Right ventricle myocardium inferior (tissue), 1 donor: ENCODE measurements at regions not wholly inside any gene's neighbourhood (a gene's known extent, or its start where the extent isn't known, plus 50 kb on each side); places are given as distances from the start of the nearest gene placed in this dataset.
"Not testable (repeated sequence)": the region's sequence is repeated elsewhere in the genome, so short reads cannot be mapped to it uniquely, and the experiment has no call there.

Experiments
- ATAC-seq: fragments of 200-7000 bp; cut with Tn5 transposase; one replicate; pipeline ENCODE4 v1.9.1; 2020; ENCODE audit warnings: mild to moderate bottlenecking, moderate library complexity
- DNase-seq: peaks from one replicate; pipeline ENCODE4 v3.0.0; 2021; ENCODE audit errors: missing footprints
- intact Hi-C: fragments of 100-400 bp; cut with DNase I; formaldehyde crosslinking; loops from one replicate; pipeline ENCODE4 v1.11.0; 2022
- donor health status: DM: no; HTN: yes; CAD: no; lungs with severe emphysema.

GRCh38 chr14:87251011-87251410, 742.0 kb downstream of the GALC start:
- DNase-seq (no peak), ATAC-seq (no peak)
- intact Hi-C loops, result no loop called here

- no peak for DNase-seq
- no peak for ATAC-seq
- intact Hi-C loops, result no loop called here
These were observed 751.8 kb downstream of the GALC start for GRCh38 chr14:87241018-87241768.

- ATAC-seq, DNase-seq, intact Hi-C loops: not testable (repeated sequence)
These were observed 752.7 kb downstream of the GALC start for GRCh38 chr14:87240319-87240718.

GRCh38 chr14:87233806-87234384, 759.1 kb downstream of the GALC start:
- DNase-seq (no peak), ATAC-seq (no peak)
- intact Hi-C loops, result no loop called here

- ATAC-seq (no peak), DNase-seq (no peak)
- intact Hi-C loops, result no loop called here
These were observed 759.7 kb downstream of the GALC start for GRCh38 chr14:87233266-87233665.

GRCh38 chr14:87231336-87232026, 761.5 kb downstream of the GALC start:
- ATAC-seq (no peak), DNase-seq (no peak)
- intact Hi-C loops, result no loop called here

- no peak for DNase-seq
- no peak for ATAC-seq
- intact Hi-C loops, result no loop called here
These were observed 762.3 kb downstream of the GALC start for GRCh38 chr14:87230726-87231125.

GRCh38 chr14:87229131-87229530, 763.9 kb downstream of the GALC start:
- no peak for DNase-seq
- ATAC-seq, result no peak
- intact Hi-C loops, result no loop called here

GRCh38 chr14:87217023-87217422, 776.0 kb downstream of the GALC start:
- no peak for DNase-seq
- no peak for ATAC-seq

GRCh38 chr14:87214558-87214957, 778.4 kb downstream of the GALC start:
- DNase-seq (no peak), ATAC-seq (no peak)
- intact Hi-C loops, result no loop called here

More at GRCh38 chr14:87217023-87217422, 776.0 kb downstream of the GALC start:
- intact Hi-C loops, result no loop called here

GRCh38 chr14:87207756-87208155, 785.2 kb downstream of the GALC start:
- DNase-seq (no peak), ATAC-seq (no peak)
- intact Hi-C loops, result no loop called here

- ATAC-seq (no peak), DNase-seq (no peak)
- intact Hi-C loops, result no loop called here
These were observed 787.2 kb downstream of the GALC start for GRCh38 chr14:87205811-87206210.

GRCh38 chr14:87203346-87203745, 789.6 kb downstream of the GALC start:
- intact Hi-C loops, result no loop called here
- DNase-seq, result no peak
- no peak for ATAC-seq

GRCh38 chr14:87199381-87199780, 793.6 kb downstream of the GALC start:
- intact Hi-C loops, result no loop called here

GRCh38 chr14:87196436-87196835, 796.5 kb downstream of the GALC start:
- intact Hi-C loops, result no loop called here
- DNase-seq (no peak), ATAC-seq (no peak)

More at GRCh38 chr14:87199381-87199780, 793.6 kb downstream of the GALC start:
- DNase-seq (no peak), ATAC-seq (no peak)

- intact Hi-C loops, result no loop called here
- DNase-seq, result no peak
- ATAC-seq, result no peak
These were observed 805.2 kb downstream of the GALC start for GRCh38 chr14:87187786-87188185.

GRCh38 chr14:87186737-87187136, 806.2 kb downstream of the GALC start:
- ATAC-seq (no peak), DNase-seq (no peak)
- intact Hi-C loops, result no loop called here

- ATAC-seq (no peak), DNase-seq (no peak)
- intact Hi-C loops, result no loop called here
These were observed 806.9 kb downstream of the GALC start for GRCh38 chr14:87185961-87186560.

- intact Hi-C loops, result no loop called here
- no peak for ATAC-seq
These were observed 808.8 kb downstream of the GALC start for GRCh38 chr14:87184180-87184579.

GRCh38 chr14:87181288-87181687, 811.7 kb downstream of the GALC start:
- ATAC-seq (no peak), DNase-seq (no peak)
- intact Hi-C loops, result no loop called here

More at GRCh38 chr14:87184180-87184579, 808.8 kb downstream of the GALC start:
- no peak for DNase-seq
